Right cardiac atrium (tissue), 5 donors: ENCODE measurements at regions not wholly inside any gene's neighbourhood (a gene's known extent, or its start where the extent isn't known, plus 50 kb on each side); places are given as distances from the start of the nearest gene placed in this dataset.

Source experiments
- ATAC-seq, 2 donors: fragments of 200-7000 bp; cut with Tn5 transposase; one replicate each; pipeline versions ENCODE4 v1.8.0 to v1.9.1; 2020; ENCODE audit warnings: moderate library complexity in 2 of 2, mild to moderate bottlenecking in 1 of 2
- DNase-seq, 3 donors: peaks; one replicate each; pipeline ENCODE4 v3.0.0-alpha.2; 2020
- H3K27ac ChIP-seq: one replicate; pipeline ENCODE4 v1.5.1; 2013; ENCODE audit warnings: mild to moderate bottlenecking, low read length, control low read depth, moderate library complexity
- H3K27me3 ChIP-seq: one replicate; pipeline ENCODE4 v1.6.1; 2013; ENCODE audit not compliant: control insufficient read depth, insufficient read depth
- H3K4me1 ChIP-seq: one replicate; pipeline ENCODE4 v1.6.1; 2013; ENCODE audit warnings: low read length; ENCODE audit not compliant: control insufficient read depth, insufficient read depth
- H3K4me3 ChIP-seq: one replicate; pipeline ENCODE4 v1.5.1; 2013; ENCODE audit warnings: low read length, control low read depth
- H3K9me3 ChIP-seq: one replicate; pipeline ENCODE4 v1.6.1; 2013; ENCODE audit warnings: low read length; ENCODE audit not compliant: control insufficient read depth
- WGBS: extraction: QIAGEN DNeasy Blood & Tissue Kit; methylation state at CpG from one replicate; pipeline ENCODE4 v1.1.7; 2013; 5-methylcytosine and 5-hydroxymethylcytosine counted together
- intact Hi-C, 4 donors: fragments of 100-400 bp; cut with DNase I; formaldehyde crosslinking; loops; one replicate each; pipeline versions ENCODE4 v1.11.0 to v1.14.0; 2022 to 2023
- donor health status: healthy with polysubstance abuse.
- donor health status: DM: no; HTN: yes; CAD: no.
- donor health status: DM: no; HTN: no; CAD: no.
- donor health status: DM: no; HTN: yes; CAD: no; lungs with severe emphysema.
- donor health status: DM: yes; HTN: yes; CAD: no.

- ATAC-seq: no peak
- no peak for DNase-seq
- Histone ChIP-seq H3K9me3 (no peaks in the 10 kb centered on the region), H3K27me3 (no peaks in the 10 kb centered on the region), H3K4me1 (no peaks in the 10 kb centered on the region), H3K27ac (no peak overlapping the region), H3K4me3 (no peak overlapping the region)
- intact Hi-C loops: no loop called here
- 11% methylated on average over 4 of the region's 4 CpGs for WGBS
Measured at GRCh38 chr20:20897922-20898321, 185.5 kb upstream of the RALGAPA2 start.

DNA sequence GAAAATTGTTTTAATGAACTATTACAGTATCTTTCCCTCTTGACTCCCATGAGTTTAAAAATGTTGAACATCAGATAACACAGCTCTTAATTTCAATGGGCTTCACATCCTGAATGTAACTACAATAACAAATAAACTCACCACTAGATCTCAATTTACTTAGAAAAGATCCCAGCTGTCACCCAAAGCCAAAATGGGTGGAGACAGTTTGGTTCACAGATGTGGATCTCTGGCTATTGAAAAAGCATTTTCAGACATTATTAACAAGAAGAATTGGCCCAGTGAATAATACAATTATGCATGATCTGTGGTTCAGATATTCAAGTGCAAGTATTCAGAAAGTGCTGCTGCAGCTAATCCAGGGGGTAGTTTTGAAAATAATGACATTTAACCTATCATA is 184.7 kb upstream of the RALGAPA2 start:
- H3K27me3 ChIP-seq: no peaks in the 10 kb centered on the region
- H3K4me3 ChIP-seq: no peak overlapping the region
- no peak overlapping the region for H3K27ac ChIP-seq
- intact Hi-C loops: no loop called here
- ATAC-seq (no peak), DNase-seq (no peak)
- no peaks in the 10 kb centered on the region for H3K9me3 ChIP-seq
- H3K4me1 ChIP-seq: no peaks in the 10 kb centered on the region

DNA sequence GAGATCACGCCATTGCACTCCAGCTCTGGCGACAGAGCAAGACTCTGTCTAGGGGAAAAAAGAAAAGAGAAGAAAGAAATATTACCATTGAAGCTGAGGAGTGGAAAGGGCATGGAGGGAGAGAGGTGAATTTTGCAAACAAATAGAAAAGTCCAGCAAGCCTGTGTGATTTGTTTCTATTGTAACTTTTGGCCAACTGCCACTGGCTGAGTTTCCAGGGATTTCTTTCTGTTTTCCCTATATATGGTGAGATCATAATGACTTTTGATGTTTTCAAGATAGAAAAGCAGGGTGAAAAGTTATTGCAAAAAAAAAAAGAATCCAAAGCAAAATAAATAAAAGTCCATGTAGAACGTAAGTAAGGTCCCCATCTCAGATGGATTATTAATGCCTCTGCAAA is 184.2 kb upstream of the RALGAPA2 start:
- no peak for DNase-seq
- intact Hi-C loops: no loop called here
- 73% methylated on average over 3 of the region's 3 CpGs for WGBS
- ATAC-seq: no peak
- Histone ChIP-seq H3K27ac (no peak overlapping the region), H3K27me3 (no peaks in the 10 kb centered on the region), H3K4me1 (no peaks in the 10 kb centered on the region), H3K4me3 (no peak overlapping the region), H3K9me3 (no peaks in the 10 kb centered on the region)

DNA sequence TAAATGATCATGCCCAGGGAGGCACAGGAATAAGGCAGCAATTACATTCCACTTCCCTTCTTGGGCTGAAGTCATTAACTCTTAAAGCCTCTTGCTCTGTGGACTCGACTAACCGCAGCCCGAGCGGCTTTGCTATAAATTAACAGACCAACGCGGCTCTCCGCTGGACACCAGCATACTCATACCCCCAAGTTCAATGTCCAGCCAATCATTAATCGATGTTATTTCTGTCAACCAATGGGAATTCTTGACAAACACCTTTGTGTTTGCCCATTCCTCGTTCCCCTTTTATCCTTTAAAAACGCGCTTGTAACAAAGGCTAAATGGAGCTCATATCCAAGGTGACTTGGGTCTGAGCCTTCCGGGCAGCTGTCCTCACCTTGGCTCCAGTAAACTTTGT is 183.1 kb upstream of the RALGAPA2 start:
- Histone ChIP-seq H3K4me3 (no peak overlapping the region), H3K4me1 (no peaks in the 10 kb centered on the region), H3K9me3 (no peaks in the 10 kb centered on the region), H3K27ac (no peak overlapping the region), H3K27me3 (no peaks in the 10 kb centered on the region)
- 92% methylated on average over 12 of the region's 12 CpGs for WGBS
- ATAC-seq (no peak), DNase-seq (no peak)
- intact Hi-C loops: no loop called here

DNA sequence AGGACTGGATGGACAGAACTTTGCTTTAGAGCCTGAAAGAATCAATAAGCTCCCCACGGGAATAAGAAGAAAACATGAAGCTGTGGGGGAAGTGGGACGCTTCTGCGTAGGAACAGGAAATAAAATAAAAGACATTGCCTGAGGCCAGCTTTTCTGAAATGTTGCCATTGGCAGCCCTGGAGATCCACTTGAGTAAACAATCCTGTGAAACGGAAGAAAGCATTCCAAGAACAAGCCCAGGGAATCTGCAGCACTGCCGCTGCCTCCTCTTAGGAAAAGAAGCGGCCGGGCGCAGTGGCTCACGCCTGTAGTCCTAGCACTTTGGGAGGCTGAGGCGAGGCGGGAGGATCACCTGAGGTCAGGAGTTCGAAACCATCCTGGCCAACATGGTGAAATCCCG is 182.3 kb upstream of the RALGAPA2 start:
- WGBS: 67% methylated on average over 13 of the region's 13 CpGs
- H3K4me3 ChIP-seq: no peak overlapping the region
- H3K9me3 ChIP-seq: no peaks in the 10 kb centered on the region
- DNase-seq (peak; percentile 15 to 53 (median 40)), ATAC-seq (peak; percentile 24 to 73)
- no peaks in the 10 kb centered on the region for H3K4me1 ChIP-seq
- no peaks in the 10 kb centered on the region for H3K27me3 ChIP-seq
- no peak overlapping the region for H3K27ac ChIP-seq
- intact Hi-C loops: no loop called here

- WGBS: 41% methylated on average over 3 of the region's 3 CpGs
- intact Hi-C loops: no loop called here
- no peaks in the 10 kb centered on the region for H3K9me3 ChIP-seq
- H3K27me3 ChIP-seq: no peaks in the 10 kb centered on the region
- no peak overlapping the region for H3K4me3 ChIP-seq
- no peaks in the 10 kb centered on the region for H3K4me1 ChIP-seq
- peak in 1 of 2 donors; percentile 29 for ATAC-seq
- H3K27ac ChIP-seq: no peak overlapping the region
- DNase-seq: no peak
Measured at GRCh38 chr20:20894280-20894679, 181.8 kb upstream of the RALGAPA2 start.

- 72% methylated on average over 5 of the region's 5 CpGs for WGBS
- no peaks in the 10 kb centered on the region for H3K4me1 ChIP-seq
- DNase-seq (no peak), ATAC-seq (no peak)
- no peak overlapping the region for H3K4me3 ChIP-seq
- H3K27me3 ChIP-seq: no peaks in the 10 kb centered on the region
- H3K9me3 ChIP-seq: no peaks in the 10 kb centered on the region
- intact Hi-C loops: no loop called here
- no peak overlapping the region for H3K27ac ChIP-seq
Measured at GRCh38 chr20:20892328-20892727, 179.9 kb upstream of the RALGAPA2 start.

GRCh38 chr20:20890751-20891150 is 178.3 kb upstream of the RALGAPA2 start:
- WGBS: 81% methylated on average over 6 of the region's 6 CpGs
- H3K27ac ChIP-seq: no peak overlapping the region
- intact Hi-C loops: no loop called here
- H3K9me3 ChIP-seq: no peaks in the 10 kb centered on the region
- no peaks in the 10 kb centered on the region for H3K27me3 ChIP-seq
- ATAC-seq (no peak), DNase-seq (no peak)
- no peaks in the 10 kb centered on the region for H3K4me1 ChIP-seq
- H3K4me3 ChIP-seq: no peak overlapping the region

GRCh38 chr20:20888936-20889335 is 176.5 kb upstream of the RALGAPA2 start:
- H3K27me3 ChIP-seq: no peaks in the 10 kb centered on the region
- 37% methylated on average over 8 of the region's 8 CpGs for WGBS
- H3K4me1 ChIP-seq: no peaks in the 10 kb centered on the region
- ATAC-seq: no peak
- no peak for DNase-seq
- intact Hi-C loops: no loop called here
- H3K9me3 ChIP-seq: no peaks in the 10 kb centered on the region
- H3K27ac ChIP-seq: no peak overlapping the region
- no peak overlapping the region for H3K4me3 ChIP-seq

GRCh38 chr20:20888266-20888656 is 175.8 kb upstream of the RALGAPA2 start:
- DNase-seq (no peak), ATAC-seq (no peak)
- intact Hi-C loops: no loop called here
- 92% methylated on average over 14 of the region's 14 CpGs for WGBS
- no peaks in the 10 kb centered on the region for H3K9me3 ChIP-seq
- H3K27me3 ChIP-seq: no peaks in the 10 kb centered on the region
- no peak overlapping the region for H3K4me3 ChIP-seq
- H3K4me1 ChIP-seq: no peaks in the 10 kb centered on the region
- no peak overlapping the region for H3K27ac ChIP-seq

DNA sequence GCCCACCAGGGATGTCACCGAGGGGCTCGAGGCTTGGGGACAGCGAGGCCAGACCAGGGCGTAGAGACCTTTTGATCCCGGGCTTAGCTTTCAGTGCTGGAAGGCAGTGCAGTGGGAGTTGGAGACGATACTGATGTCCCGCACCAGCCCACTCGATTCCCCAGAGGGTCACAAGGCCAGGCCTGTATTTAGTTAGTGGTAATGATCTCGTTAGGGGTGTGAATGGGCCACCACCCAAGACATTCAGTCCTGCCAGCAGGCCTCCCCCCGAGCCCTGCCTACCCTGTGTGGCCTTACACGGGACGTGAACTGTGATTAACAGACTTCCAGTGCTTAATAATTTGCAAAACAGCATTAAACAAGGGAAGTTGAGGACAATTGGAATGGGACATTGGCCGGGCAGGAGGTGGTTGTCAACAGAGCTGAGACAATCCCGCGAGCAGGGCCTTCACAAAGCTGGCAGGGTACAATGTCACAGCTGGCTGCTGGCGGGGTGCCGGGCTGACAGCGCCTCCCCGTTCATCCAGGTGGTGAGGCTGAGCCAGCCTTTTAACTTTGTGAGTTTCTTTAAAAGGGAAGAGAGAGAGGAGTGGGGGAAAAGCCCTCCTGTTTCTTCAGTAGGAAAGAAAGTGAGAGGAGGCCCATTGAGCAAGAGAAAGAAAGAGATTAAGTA is 175.3 kb upstream of the RALGAPA2 start:
- intact Hi-C loops: no loop called here
- Histone ChIP-seq H3K4me3 (no peak overlapping the region), H3K27me3 (no peaks in the 10 kb centered on the region), H3K9me3 (no peaks in the 10 kb centered on the region), H3K4me1 (no peaks in the 10 kb centered on the region), H3K27ac (no peak overlapping the region)
- 53% methylated on average over 19 of the region's 19 CpGs for WGBS
- DNase-seq (no peak), ATAC-seq (no peak)

DNA sequence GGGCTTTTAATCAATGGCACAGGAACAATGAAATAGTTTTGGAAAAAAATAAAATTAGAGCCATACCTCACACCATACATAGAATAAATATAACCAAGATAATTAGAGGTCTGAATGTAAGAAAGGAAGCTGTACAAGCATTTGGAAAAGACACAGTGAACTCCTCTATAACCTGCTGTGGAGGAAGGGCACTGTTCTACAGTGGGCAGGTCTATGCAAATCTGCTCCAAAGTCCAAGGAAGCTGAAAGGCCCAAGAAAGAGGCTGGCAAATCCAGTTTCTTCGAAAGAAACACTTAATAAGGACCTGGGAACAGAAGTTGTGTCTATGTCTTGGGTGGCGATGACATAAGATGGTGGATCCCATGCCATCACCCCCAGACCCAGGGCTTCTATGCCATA is 169.4 kb upstream of the RALGAPA2 start:
- ATAC-seq: no peak
- H3K4me3 ChIP-seq: no peak overlapping the region
- H3K4me1 ChIP-seq: no peaks in the 10 kb centered on the region
- H3K27me3 ChIP-seq: no peaks in the 10 kb centered on the region
- no peak overlapping the region for H3K27ac ChIP-seq
- no peak for DNase-seq
- H3K9me3 ChIP-seq: no peaks in the 10 kb centered on the region
- WGBS: 78% methylated on average over 2 of the region's 2 CpGs
- intact Hi-C loops: no loop called here
